ENCODE measurements at regions not wholly inside any gene's neighbourhood (a gene's known extent, or its start where the extent isn't known, plus 50 kb on each side); places are given as distances from the start of the nearest gene placed in this dataset.
A peak's percentile ranks its signal among the peaks of the same experiment; 100 is the strongest.
"Not testable (repeated sequence)": the region's sequence is repeated elsewhere in the genome, so short reads cannot be mapped to it uniquely, and the experiment has no call there.

- H3K27me3 Mint-ChIP-seq, result no peaks in the 10 kb centered on the region
- no peak overlapping the region for H3K4me3 Mint-ChIP-seq
- no peaks in the 10 kb centered on the region for H3K4me1 Mint-ChIP-seq
- H3K36me3 Mint-ChIP-seq, result no peaks in the 10 kb centered on the region
- H3K27ac Mint-ChIP-seq, result no peak overlapping the region
- peaks cover 0 to 4% (median 1%) of the 10 kb centered on the region in 3 donors for H3K9me3 Mint-ChIP-seq
Measured at GRCh38 chr12:33942172-33942571, 80.1 kb upstream of the ALG10 start.

DNA sequence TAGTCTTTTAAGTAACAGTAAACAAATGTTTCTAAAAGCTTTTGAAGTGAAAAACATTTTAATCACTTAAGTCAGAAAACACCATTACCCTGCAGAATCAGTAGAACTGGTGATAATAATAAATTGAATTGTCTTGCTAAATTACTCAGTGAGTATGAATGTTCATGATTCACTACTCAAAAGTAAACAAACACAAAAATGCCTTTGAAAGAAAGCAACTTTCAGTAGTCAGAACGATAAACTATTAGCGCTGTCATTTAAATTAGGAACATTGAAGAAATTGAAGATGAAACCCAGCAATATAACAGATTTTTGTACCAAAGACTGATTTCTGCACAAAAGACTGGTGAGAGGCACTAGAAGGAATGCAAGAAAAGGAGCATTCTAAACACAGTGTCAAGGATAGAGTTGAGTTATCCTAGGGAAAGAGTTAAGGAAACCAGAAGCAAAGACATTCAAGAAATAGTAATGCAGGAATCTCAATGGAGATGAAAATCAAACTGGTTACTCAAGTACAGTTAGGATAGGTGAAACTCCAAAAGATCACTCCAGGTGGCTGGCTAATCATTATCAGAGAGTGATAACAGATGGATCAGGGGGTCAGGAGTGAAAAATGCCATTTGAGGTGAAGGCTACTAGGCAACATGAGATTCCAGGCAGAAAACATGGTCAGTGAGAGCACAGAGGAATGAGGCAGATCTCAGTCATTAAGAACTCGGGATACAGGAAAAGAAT is 77.4 kb upstream of the ALG10 start:
- no peaks in the 10 kb centered on the region for H3K4me1 Mint-ChIP-seq
- peak overlapping the region in 1 of 3 donors; percentile 25 for H3K27ac Mint-ChIP-seq
- H3K9me3 Mint-ChIP-seq, result peaks cover 0 to 14% (median 9%) of the 10 kb centered on the region in 3 donors
- no peaks in the 10 kb centered on the region for H3K27me3 Mint-ChIP-seq
- no peak overlapping the region for H3K4me3 Mint-ChIP-seq
- peaks cover under 1% of the 10 kb centered on the region for H3K36me3 Mint-ChIP-seq

DNA sequence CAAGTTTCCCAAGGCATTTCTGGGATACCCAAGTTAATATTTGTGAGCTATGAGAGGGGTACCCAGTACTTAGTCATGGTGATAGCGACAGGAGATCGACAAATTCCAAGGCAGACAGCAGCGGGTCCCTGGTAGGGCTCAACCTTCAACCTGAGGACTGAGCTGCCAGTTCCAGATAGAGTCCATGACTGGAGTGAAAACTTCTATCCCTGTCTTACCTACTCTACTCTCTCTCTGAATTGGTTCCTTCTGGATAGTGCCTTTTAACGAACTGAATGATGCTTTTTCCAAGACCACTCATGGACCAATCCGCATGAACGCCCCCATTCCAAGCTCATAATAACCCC is 76.9 kb upstream of the ALG10 start:
- H3K27me3 Mint-ChIP-seq, result no peaks in the 10 kb centered on the region
- H3K9me3 Mint-ChIP-seq, result peaks cover 1 to 18% (median 12%) of the 10 kb centered on the region in 3 donors
- peak overlapping the region in 1 of 3 donors; percentile 25 for H3K27ac Mint-ChIP-seq
- no peak overlapping the region for H3K4me3 Mint-ChIP-seq
- H3K36me3 Mint-ChIP-seq, result peaks cover 2% of the 10 kb centered on the region
- no peaks in the 10 kb centered on the region for H3K4me1 Mint-ChIP-seq

DNA sequence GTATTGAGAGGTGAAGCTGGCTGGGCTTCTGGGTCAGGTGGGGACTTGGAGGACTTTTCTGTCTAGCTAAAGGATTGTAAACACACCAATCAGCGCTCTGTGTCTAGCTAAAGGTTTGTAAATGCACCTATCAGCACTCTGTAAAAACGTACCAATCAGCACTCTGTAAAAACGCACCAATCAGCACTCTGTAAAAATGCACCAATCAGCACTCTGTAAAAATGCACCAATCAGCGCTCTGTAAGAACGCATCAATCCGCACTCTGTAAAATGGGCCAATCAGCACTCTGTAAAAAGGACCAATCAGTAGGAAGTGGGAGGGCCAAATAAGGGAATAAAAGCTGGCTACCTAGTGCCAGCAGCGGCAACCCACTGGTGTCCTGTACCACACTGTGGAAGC is 56.1 kb upstream of the ALG10 start:
- not testable (repeated sequence) for H3K4me3 Mint-ChIP-seq, H3K9me3 Mint-ChIP-seq, H3K36me3 Mint-ChIP-seq, H3K4me1 Mint-ChIP-seq, H3K27ac Mint-ChIP-seq, H3K27me3 Mint-ChIP-seq

DNA sequence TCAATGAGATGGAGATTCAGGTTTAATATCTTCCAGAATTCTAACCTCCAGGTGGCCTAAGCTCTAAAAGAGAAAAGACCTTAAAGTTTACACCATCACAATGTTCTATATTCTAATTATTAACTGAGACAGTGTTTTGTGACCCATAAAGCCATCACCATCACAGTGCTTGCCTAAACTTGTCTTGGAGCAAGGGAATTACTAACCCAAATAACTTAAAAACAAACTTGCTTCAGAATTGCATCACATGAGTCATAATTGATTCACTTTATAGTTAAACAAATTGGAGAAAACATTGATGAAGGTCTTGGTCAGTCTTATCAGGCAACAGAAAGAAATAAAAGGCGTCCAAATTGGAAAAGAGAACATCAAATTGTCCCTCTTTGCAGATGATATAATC is 54.5 kb upstream of the ALG10 start:
- H3K4me3 Mint-ChIP-seq, result no peak overlapping the region
- H3K4me1 Mint-ChIP-seq, result peaks cover 0 to 1% (median 0%) of the 10 kb centered on the region in 3 donors
- H3K9me3 Mint-ChIP-seq, result peaks cover 0 to 8% (median 6%) of the 10 kb centered on the region in 3 donors
- H3K36me3 Mint-ChIP-seq, result no peaks in the 10 kb centered on the region
- H3K27me3 Mint-ChIP-seq, result no peaks in the 10 kb centered on the region
- H3K27ac Mint-ChIP-seq, result no peak overlapping the region

Measured in IgD-negative memory B cell (primary cell).